ENCODE measurements at regions not wholly inside any gene's neighbourhood (a gene's known extent, or its start where the extent isn't known, plus 50 kb on each side); places are given as distances from the start of the nearest gene placed in this dataset.

DNA sequence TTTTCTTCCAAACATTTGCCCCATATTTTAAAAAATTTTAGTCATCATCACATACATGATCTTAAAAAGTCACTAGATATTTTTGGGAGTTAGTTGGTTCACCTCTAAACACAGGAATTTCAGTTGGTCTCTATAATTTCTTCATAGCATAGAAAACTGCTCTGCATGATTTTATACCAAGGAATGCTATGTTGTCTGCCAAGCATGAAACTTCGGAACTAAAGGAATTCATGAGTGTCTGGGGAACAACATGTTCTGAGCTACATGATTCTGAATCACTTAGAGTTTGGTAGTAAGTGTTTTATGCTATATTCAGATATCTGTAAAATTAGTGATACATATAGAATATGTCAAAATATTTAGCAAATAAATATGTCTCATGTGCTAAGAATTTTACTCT lies 957.8 kb downstream of the GATA3 start:
- FAIRE-seq (no peak), DNase-seq (ENCODE audit: low read depth) (peak; percentile 76)
- Mint-ChIP-seq H3K36me3 (ENCODE audit: low read depth, unreplicated experiment) (no peaks in the 10 kb centered on the region), H3K9me3 (ENCODE audit: unreplicated experiment) (no peaks in the 10 kb centered on the region), H3K4me3 (ENCODE audit: unreplicated experiment) (no peak overlapping the region), H3K27me3 (ENCODE audit: low read depth, unreplicated experiment) (peaks cover 1% of the 10 kb centered on the region), H3K27ac (ENCODE audit: unreplicated experiment) (peak overlapping the region; percentile 72), H3K4me1 (ENCODE audit: low read depth, unreplicated experiment) (peaks cover 13% of the 10 kb centered on the region)
- Histone ChIP-seq H3K27ac (ENCODE audit: low read depth, low read length) (no peak overlapping the region), H3K9me3 (ENCODE audit: insufficient read depth, low read depth, low read length) (no peaks in the 10 kb centered on the region), H4K20me1 (ENCODE audit: insufficient read depth, low read length) (no peaks in the 10 kb centered on the region), H3K9ac (ENCODE audit: low read length) (no peak overlapping the region), H3K79me2 (ENCODE audit: insufficient read depth, low read length) (no peaks in the 10 kb centered on the region), H2AFZ (ENCODE audit: low read depth, low read length) (no peak overlapping the region), H3K36me3 (ENCODE audit: insufficient read depth, low read length) (no peaks in the 10 kb centered on the region), H3K4me2 (ENCODE audit: low read length) (no peak overlapping the region), H3K27me3 (ENCODE audit: insufficient read depth, low read length) (no peaks in the 10 kb centered on the region), H3K4me3 (ENCODE audit: insufficient read depth, low read depth, low read length) (no peak overlapping the region), H3K4me1 (ENCODE audit: insufficient read depth, low read length) (no peaks in the 10 kb centered on the region)
- no peak for TF ChIP-seq EZH2 (IDR thresholded peaks at IDR 0.05; ENCODE audit: insufficient read depth, low read length)
- TF ChIP-seq, protein P1, sequence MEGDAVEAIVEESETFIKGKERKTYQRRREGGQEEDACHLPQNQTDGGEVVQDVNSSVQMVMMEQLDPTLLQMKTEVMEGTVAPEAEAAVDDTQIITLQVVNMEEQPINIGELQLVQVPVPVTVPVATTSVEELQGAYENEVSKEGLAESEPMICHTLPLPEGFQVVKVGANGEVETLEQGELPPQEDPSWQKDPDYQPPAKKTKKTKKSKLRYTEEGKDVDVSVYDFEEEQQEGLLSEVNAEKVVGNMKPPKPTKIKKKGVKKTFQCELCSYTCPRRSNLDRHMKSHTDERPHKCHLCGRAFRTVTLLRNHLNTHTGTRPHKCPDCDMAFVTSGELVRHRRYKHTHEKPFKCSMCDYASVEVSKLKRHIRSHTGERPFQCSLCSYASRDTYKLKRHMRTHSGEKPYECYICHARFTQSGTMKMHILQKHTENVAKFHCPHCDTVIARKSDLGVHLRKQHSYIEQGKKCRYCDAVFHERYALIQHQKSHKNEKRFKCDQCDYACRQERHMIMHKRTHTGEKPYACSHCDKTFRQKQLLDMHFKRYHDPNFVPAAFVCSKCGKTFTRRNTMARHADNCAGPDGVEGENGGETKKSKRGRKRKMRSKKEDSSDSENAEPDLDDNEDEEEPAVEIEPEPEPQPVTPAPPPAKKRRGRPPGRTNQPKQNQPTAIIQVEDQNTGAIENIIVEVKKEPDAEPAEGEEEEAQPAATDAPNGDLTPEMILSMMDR (IDR thresholded peaks at IDR 0.05; ENCODE audit: insufficient read depth, low read depth, low read length), result no peak

DNA sequence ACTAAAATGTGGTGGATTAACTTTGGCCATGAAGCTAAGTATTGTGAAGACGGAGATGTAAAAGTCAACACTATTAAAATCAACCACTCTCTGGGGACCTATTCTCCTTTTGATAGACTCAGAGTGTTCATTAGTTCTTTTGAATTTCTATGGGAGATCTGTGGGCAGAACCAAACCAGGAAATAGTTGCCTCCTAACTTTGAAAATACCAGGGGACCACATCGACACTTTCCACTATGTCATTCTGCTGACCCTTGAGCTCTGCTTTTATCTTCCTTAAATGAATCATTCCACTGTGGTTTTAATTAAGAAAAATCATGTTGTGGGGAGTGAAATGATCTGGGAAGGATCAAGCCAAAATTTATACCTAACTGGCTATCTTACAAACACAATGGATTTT lies 960.5 kb downstream of the GATA3 start:
- FAIRE-seq, result no peak
- Histone ChIP-seq H3K27me3 (ENCODE audit: insufficient read depth, low read length) (no peaks in the 10 kb centered on the region), H3K27ac (ENCODE audit: low read depth, low read length) (no peak overlapping the region), H3K4me3 (ENCODE audit: insufficient read depth, low read depth, low read length) (no peak overlapping the region), H4K20me1 (ENCODE audit: insufficient read depth, low read length) (no peaks in the 10 kb centered on the region), H3K36me3 (ENCODE audit: insufficient read depth, low read length) (no peaks in the 10 kb centered on the region), H3K9ac (ENCODE audit: low read length) (no peak overlapping the region), H2AFZ (ENCODE audit: low read depth, low read length) (no peak overlapping the region), H3K9me3 (ENCODE audit: insufficient read depth, low read depth, low read length) (no peaks in the 10 kb centered on the region), H3K4me1 (ENCODE audit: insufficient read depth, low read length) (no peaks in the 10 kb centered on the region), H3K4me2 (ENCODE audit: low read length) (no peak overlapping the region), H3K79me2 (ENCODE audit: insufficient read depth, low read length) (no peaks in the 10 kb centered on the region)
- peak; percentile 65 for DNase-seq (ENCODE audit: low read depth)
- Mint-ChIP-seq H3K4me1 (ENCODE audit: low read depth, unreplicated experiment) (peaks cover 13% of the 10 kb centered on the region), H3K36me3 (ENCODE audit: low read depth, unreplicated experiment) (no peaks in the 10 kb centered on the region), H3K27ac (ENCODE audit: unreplicated experiment) (peak overlapping the region; percentile 34), H3K9me3 (ENCODE audit: unreplicated experiment) (no peaks in the 10 kb centered on the region), H3K27me3 (ENCODE audit: low read depth, unreplicated experiment) (peaks cover 1% of the 10 kb centered on the region), H3K4me3 (ENCODE audit: unreplicated experiment) (no peak overlapping the region)
- TF ChIP-seq, protein P1 (IDR thresholded peaks at IDR 0.05; ENCODE audit: insufficient read depth, low read depth, low read length), result no peak
- no peak for TF ChIP-seq EZH2 (IDR thresholded peaks at IDR 0.05; ENCODE audit: insufficient read depth, low read length)

DNA sequence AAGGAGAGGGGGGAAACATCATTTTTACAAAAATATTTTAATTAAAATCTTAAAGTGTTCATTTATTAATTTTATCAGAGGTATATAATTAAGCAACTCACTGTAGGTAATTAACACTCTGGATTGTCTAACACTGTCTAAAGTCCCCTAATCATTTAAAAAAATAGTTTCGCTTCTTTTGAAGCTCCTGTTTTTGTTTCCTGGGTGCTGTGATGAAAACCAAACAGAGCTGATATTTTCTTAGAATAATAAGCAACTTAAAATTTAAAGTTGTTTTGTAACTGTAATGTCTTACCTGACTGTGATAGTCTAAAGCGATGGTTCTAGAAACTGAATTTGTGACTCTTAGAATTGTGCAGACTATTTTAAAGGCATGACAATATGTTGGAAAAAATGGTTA lies 961.0 kb downstream of the GATA3 start:
- Histone ChIP-seq H4K20me1 (ENCODE audit: insufficient read depth, low read length) (no peaks in the 10 kb centered on the region), H3K27ac (ENCODE audit: low read depth, low read length) (no peak overlapping the region), H3K36me3 (ENCODE audit: insufficient read depth, low read length) (no peaks in the 10 kb centered on the region), H3K4me3 (ENCODE audit: insufficient read depth, low read depth, low read length) (no peak overlapping the region), H3K9me3 (ENCODE audit: insufficient read depth, low read depth, low read length) (no peaks in the 10 kb centered on the region), H2AFZ (ENCODE audit: low read depth, low read length) (no peak overlapping the region), H3K4me2 (ENCODE audit: low read length) (no peak overlapping the region), H3K9ac (ENCODE audit: low read length) (no peak overlapping the region), H3K4me1 (ENCODE audit: insufficient read depth, low read length) (no peaks in the 10 kb centered on the region), H3K27me3 (ENCODE audit: insufficient read depth, low read length) (no peaks in the 10 kb centered on the region), H3K79me2 (ENCODE audit: insufficient read depth, low read length) (no peaks in the 10 kb centered on the region)
- H3K36me3 Mint-ChIP-seq (ENCODE audit: low read depth, unreplicated experiment), result no peaks in the 10 kb centered on the region
- H3K4me1 Mint-ChIP-seq (ENCODE audit: low read depth, unreplicated experiment), result peaks cover 13% of the 10 kb centered on the region
- TF ChIP-seq, protein P1 (IDR thresholded peaks at IDR 0.05; ENCODE audit: insufficient read depth, low read depth, low read length), result no peak
- no peak for TF ChIP-seq EZH2 (IDR thresholded peaks at IDR 0.05; ENCODE audit: insufficient read depth, low read length)
- FAIRE-seq, result no peak
- no peaks in the 10 kb centered on the region for H3K9me3 Mint-ChIP-seq (ENCODE audit: unreplicated experiment)
- no peak overlapping the region for H3K4me3 Mint-ChIP-seq (ENCODE audit: unreplicated experiment)
- H3K27me3 Mint-ChIP-seq (ENCODE audit: low read depth, unreplicated experiment), result peaks cover 1% of the 10 kb centered on the region
- DNase-seq (ENCODE audit: low read depth), result no peak
- H3K27ac Mint-ChIP-seq (ENCODE audit: unreplicated experiment), result no peak overlapping the region
